IMR-90 (cell line): ENCODE measurements at regions not wholly inside any gene's neighbourhood (a gene's known extent, or its start where the extent isn't known, plus 50 kb on each side); places are given as distances from the start of the nearest gene placed in this dataset.

ENCODE experiments used
- ATAC-seq: fragments of 200-7000 bp; cut with Tn5 transposase; 2 replicates; pipeline ENCODE4 v1.9.1; 2020; ENCODE audit warnings: low read depth, mild to moderate bottlenecking, moderate library complexity
- BruUV-seq: library from RNA; stranded (reverse); fragments of 400-500 nt; replicated peaks from 2 replicates; lab custom pipeline; 2021; lab: Mats Ljungman, UMichigan
- CTCF ChIA-PET: fragments of 300-600 bp; formaldehyde crosslinking; extraction: SDS; loops from one replicate; lab custom pipeline; 2021; ENCODE audit warnings: antibody characterized with exemption; lab: Yijun Ruan, JAX
- POLR2A ChIA-PET: fragments of 300-600 bp; sonication (Branson Sonifier 250); formaldehyde crosslinking; loops from one replicate; lab custom pipeline; 2022; ENCODE audit warnings: antibody characterized with exemption; ENCODE audit not compliant: unreplicated experiment; lab: Charles Lee
- DNase-seq: peaks from one replicate; pipeline ENCODE4 v3.0.0; 2013
- H2AFZ ChIP-seq: replicated peaks from 2 replicates; pipeline ENCODE3; 2013; ENCODE audit warnings: low read length, mild to moderate bottlenecking; ENCODE audit not compliant: poor library complexity
- H2AK5ac ChIP-seq: 2 replicates; pipeline ENCODE4 v1.6.1; 2013; ENCODE audit warnings: low read depth, low read length, inconsistent platforms
- H2AK9ac ChIP-seq: replicated peaks from 2 replicates; pipeline ENCODE3; 2013; ENCODE audit warnings: mild to moderate bottlenecking, low read depth, low read length, moderate library complexity; ENCODE audit not compliant: poor library complexity
- H2BK120ac ChIP-seq: 2 replicates; pipeline ENCODE4 v1.6.1; 2013; ENCODE audit warnings: low read depth, low read length, inconsistent platforms
- H2BK15ac ChIP-seq: 3 replicates; pipeline ENCODE4 v1.6.1; 2013; ENCODE audit warnings: low read depth, low read length, inconsistent platforms
- H2BK20ac ChIP-seq: 2 replicates; pipeline ENCODE4 v1.6.1; 2013; ENCODE audit warnings: low read depth, mild to moderate bottlenecking, inconsistent platforms, low read length, moderate library complexity
- H2BK5ac ChIP-seq: 2 replicates; pipeline ENCODE4 v1.6.1; 2013; ENCODE audit warnings: mild to moderate bottlenecking, low read depth, low read length, inconsistent platforms; ENCODE audit not compliant: poor library complexity, severe bottlenecking
- H3K14ac ChIP-seq: replicated peaks from 2 replicates; pipeline ENCODE4 v1.6.1; 2013; ENCODE audit warnings: low read depth, low read length, inconsistent platforms
- H3K18ac ChIP-seq: 2 replicates; pipeline ENCODE4 v1.6.1; 2013; ENCODE audit warnings: low read depth, low read length, control low read depth
- H3K23ac ChIP-seq: 2 replicates; pipeline ENCODE4 v1.6.1; 2013; ENCODE audit warnings: low read depth, low read length, inconsistent platforms
- H3K27ac ChIP-seq: 2 replicates; pipeline ENCODE4 v1.5.1; 2013; ENCODE audit warnings: mild to moderate bottlenecking, control low read depth, low read length; ENCODE audit not compliant: insufficient read depth
- H3K27me3 ChIP-seq: 2 replicates; pipeline ENCODE4 v1.6.1; 2013; ENCODE audit warnings: low read length; ENCODE audit not compliant: control insufficient read depth, insufficient read depth
- H3K36me3 ChIP-seq: 2 replicates; pipeline ENCODE4 v1.6.1; 2013; ENCODE audit warnings: low read length, mixed read lengths; ENCODE audit not compliant: control insufficient read depth, insufficient read depth
- H3K4ac ChIP-seq: 2 replicates; pipeline ENCODE4 v1.6.1; 2013; ENCODE audit warnings: low read depth, low read length, inconsistent platforms
- H3K4me1 ChIP-seq: 2 replicates; pipeline ENCODE4 v1.6.1; 2013; ENCODE audit warnings: low read length, mixed read lengths; ENCODE audit not compliant: control insufficient read depth, insufficient read depth
- H3K4me2 ChIP-seq: 2 replicates; pipeline ENCODE4 v1.6.1; 2013; ENCODE audit warnings: low read depth, mild to moderate bottlenecking, control low read depth, low read length, moderate library complexity
- H3K4me3 ChIP-seq: 2 replicates; pipeline ENCODE4 v1.5.1; 2013; ENCODE audit warnings: low read depth, mild to moderate bottlenecking, control low read depth, low read length, moderate library complexity; ENCODE audit not compliant: insufficient read depth
- H3K56ac ChIP-seq: 2 replicates; pipeline ENCODE4 v1.6.1; 2013; ENCODE audit warnings: low read length, inconsistent platforms; ENCODE audit not compliant: insufficient read depth; ENCODE audit errors: extremely low read depth
- H3K79me1 ChIP-seq, 2 experiments: 2 replicates each; pipeline ENCODE4 v1.6.1; 2013; ENCODE audit warnings: low read length in 2 of 2, inconsistent platforms in 1 of 2, low read depth in 1 of 2
- H3K9ac ChIP-seq: 2 replicates; pipeline ENCODE4 v1.6.1; 2013; ENCODE audit warnings: low read depth, low read length, control low read depth
- H3K9me1 ChIP-seq: 2 replicates; pipeline ENCODE4 v1.6.1; 2013; ENCODE audit warnings: low read length, inconsistent platforms; ENCODE audit not compliant: insufficient read depth
- H3K9me3 ChIP-seq: 2 replicates; pipeline ENCODE4 v1.6.1; 2013; ENCODE audit warnings: low read length; ENCODE audit not compliant: control insufficient read depth, insufficient read depth
- H4K20me1 ChIP-seq: 2 replicates; pipeline ENCODE4 v1.6.1; 2013; ENCODE audit warnings: low read length, inconsistent platforms; ENCODE audit not compliant: insufficient read depth
- H4K5ac ChIP-seq: 2 replicates; pipeline ENCODE4 v1.6.1; 2013; ENCODE audit warnings: mild to moderate bottlenecking, low read depth, low read length, control low read depth
- H4K8ac ChIP-seq, 2 experiments: 2 replicates each; pipeline ENCODE4 v1.6.1; 2013; ENCODE audit warnings: low read depth in 2 of 2, low read length in 2 of 2, control low read depth in 1 of 2, inconsistent platforms in 1 of 2
- H4K91ac ChIP-seq: 2 replicates; pipeline ENCODE4 v1.6.1; 2013; ENCODE audit warnings: low read depth, low read length, inconsistent platforms; ENCODE audit not compliant: insufficient read depth
- BHLHE40 ChIP-seq: fragments of 150-350 bp; IDR thresholded peaks from 2 replicates; pipeline ENCODE4 v1.6.1; 2016; ENCODE audit warnings: mild to moderate bottlenecking, low read depth, low read length
- CEBPB ChIP-seq: IDR thresholded peaks from 2 replicates; pipeline ENCODE4 v1.6.1; 2012; ENCODE audit warnings: low read depth, low read length, improper control_type of control experiment
- CHD1 ChIP-seq: IDR thresholded peaks from 2 replicates; pipeline ENCODE4 v1.6.1; 2012; ENCODE audit warnings: low read depth, low read length, improper control_type of control experiment
- FOS ChIP-seq: fragments of 150-350 bp; IDR thresholded peaks from 2 replicates; pipeline ENCODE4 v1.6.1; 2016; ENCODE audit warnings: low read depth, low read length
- MAFK ChIP-seq: IDR thresholded peaks from 2 replicates; pipeline ENCODE4 v1.6.1; 2012; ENCODE audit warnings: low read depth, low read length, improper control_type of control experiment
- MAZ ChIP-seq: IDR thresholded peaks from 2 replicates; pipeline ENCODE4 v1.6.1; 2012; ENCODE audit warnings: low read depth, mild to moderate bottlenecking, low read length, improper control_type of control experiment, moderate library complexity, borderline replicate concordance
- MXI1 ChIP-seq: IDR thresholded peaks from 2 replicates; pipeline ENCODE4 v1.6.1; 2012; ENCODE audit warnings: low read depth, mild to moderate bottlenecking, low read length, moderate library complexity, borderline replicate concordance
- NFE2L2 ChIP-seq: fragments of 150-350 bp; IDR thresholded peaks from 2 replicates; pipeline ENCODE4 v1.6.1; 2016; ENCODE audit warnings: low read depth, mild to moderate bottlenecking, low read length
- POLR2A ChIP-seq: IDR thresholded peaks from 2 replicates; pipeline ENCODE4 v1.6.1; 2012; ENCODE audit warnings: mild to moderate bottlenecking, low read depth, low read length
- RCOR1 ChIP-seq: IDR thresholded peaks from 2 replicates; pipeline ENCODE4 v1.6.1; 2012; ENCODE audit warnings: mild to moderate bottlenecking, low read length, improper control_type of control experiment; ENCODE audit not compliant: insufficient replicate concordance
- RFX5 ChIP-seq: IDR thresholded peaks from 2 replicates; pipeline ENCODE4 v1.8.0; 2012; ENCODE audit warnings: low read depth, mild to moderate bottlenecking, low read length, moderate library complexity
- SMC3 ChIP-seq: fragments of 150-350 bp; IDR thresholded peaks from 2 replicates; pipeline ENCODE4 v1.6.1; 2016; ENCODE audit warnings: low read depth, mild to moderate bottlenecking, antibody characterized with exemption, low read length, moderate library complexity
- WGBS, 2 experiments: methylation state at CpG; one replicate each; pipeline versions ENCODE4 v1.1.5 to v1.1.7; 2013; ENCODE audit warnings: missing lambda C conversion rate in 2 of 2; ENCODE audit not compliant: insufficient read length in 1 of 2; ENCODE audit errors: extremely low coverage in 2 of 2; 5-methylcytosine and 5-hydroxymethylcytosine counted together
- dilution Hi-C: fragments of 300-500 bp; cut with HindIII; formaldehyde crosslinking; loops from one replicate; pipeline ENCODE4 v1.14.3; 2018; ENCODE audit warnings: low sequenced_read_pairs; ENCODE audit not compliant: unreplicated experiment
- in situ Hi-C: fragments of 300-500 bp; cut with MboI; formaldehyde crosslinking; loops from 3 replicates; pipeline ENCODE4 v1.14.3; 2019; ENCODE audit warnings: low sequenced_read_pairs, inconsistent platforms, mixed read lengths
- intact Hi-C: fragments of 100-400 bp; cut with micrococcal nuclease; formaldehyde crosslinking; loops from 2 replicates; pipeline ENCODE4 v1.10.0; 2022
- TF ChIP-seq, protein P1 (sequence below): fragments of 150-350 bp; IDR thresholded peaks from 2 replicates; pipeline ENCODE4 v1.6.1; 2016; ENCODE audit warnings: low read depth, mild to moderate bottlenecking, low read length, moderate library complexity, borderline replicate concordance
- TF ChIP-seq, protein P2 (sequence below): conservative IDR thresholded peaks from 2 replicates; pipeline ENCODE4 v1.5.1; 2012; ENCODE audit warnings: mild to moderate bottlenecking, low read depth, low read length, improper control_type of control experiment
- TF ChIP-seq, protein P3 (sequence below): fragments of 150-350 bp; IDR thresholded peaks from 2 replicates; pipeline ENCODE4 v1.6.1; 2017; ENCODE audit warnings: mild to moderate bottlenecking, antibody characterized with exemption, low read length, low read depth

GRCh38 chr2:34308140-34308539, 709.0 kb upstream of the FAM98A start:
- intact Hi-C loops = no loop called here
- H3K18ac ChIP-seq = no peak overlapping the region
- ChIA-PET POLR2A (no interaction called here), CTCF (no interaction called here)
- H4K5ac ChIP-seq = no peak overlapping the region
- H3K27ac ChIP-seq = no peak overlapping the region
- no peaks in the 10 kb centered on the region for H3K27me3 ChIP-seq
- no peak overlapping the region for H2BK20ac ChIP-seq
- H3K4me1 ChIP-seq = no peaks in the 10 kb centered on the region
- peaks cover 2% of the 10 kb centered on the region; the same call in 1 of the 2 replicates for H3K9me3 ChIP-seq
- H2BK120ac ChIP-seq = no peak overlapping the region
- H2AK9ac ChIP-seq = no peak overlapping the region
- no peak overlapping the region for H3K4me3 ChIP-seq
- H3K23ac ChIP-seq = no peak overlapping the region
- no peak for TF ChIP-seq RFX5
- no peak for TF ChIP-seq NFE2L2
- no peak for TF ChIP-seq POLR2A
- no peak for TF ChIP-seq RCOR1
- TF ChIP-seq FOS = no peak
- no peak for TF ChIP-seq MAFK
- TF ChIP-seq, protein P1, sequence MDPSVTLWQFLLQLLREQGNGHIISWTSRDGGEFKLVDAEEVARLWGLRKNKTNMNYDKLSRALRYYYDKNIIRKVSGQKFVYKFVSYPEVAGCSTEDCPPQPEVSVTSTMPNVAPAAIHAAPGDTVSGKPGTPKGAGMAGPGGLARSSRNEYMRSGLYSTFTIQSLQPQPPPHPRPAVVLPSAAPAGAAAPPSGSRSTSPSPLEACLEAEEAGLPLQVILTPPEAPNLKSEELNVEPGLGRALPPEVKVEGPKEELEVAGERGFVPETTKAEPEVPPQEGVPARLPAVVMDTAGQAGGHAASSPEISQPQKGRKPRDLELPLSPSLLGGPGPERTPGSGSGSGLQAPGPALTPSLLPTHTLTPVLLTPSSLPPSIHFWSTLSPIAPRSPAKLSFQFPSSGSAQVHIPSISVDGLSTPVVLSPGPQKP = no peak
- no peak for TF ChIP-seq CEBPB
- no peak for TF ChIP-seq CHD1
- TF ChIP-seq, protein P2, sequence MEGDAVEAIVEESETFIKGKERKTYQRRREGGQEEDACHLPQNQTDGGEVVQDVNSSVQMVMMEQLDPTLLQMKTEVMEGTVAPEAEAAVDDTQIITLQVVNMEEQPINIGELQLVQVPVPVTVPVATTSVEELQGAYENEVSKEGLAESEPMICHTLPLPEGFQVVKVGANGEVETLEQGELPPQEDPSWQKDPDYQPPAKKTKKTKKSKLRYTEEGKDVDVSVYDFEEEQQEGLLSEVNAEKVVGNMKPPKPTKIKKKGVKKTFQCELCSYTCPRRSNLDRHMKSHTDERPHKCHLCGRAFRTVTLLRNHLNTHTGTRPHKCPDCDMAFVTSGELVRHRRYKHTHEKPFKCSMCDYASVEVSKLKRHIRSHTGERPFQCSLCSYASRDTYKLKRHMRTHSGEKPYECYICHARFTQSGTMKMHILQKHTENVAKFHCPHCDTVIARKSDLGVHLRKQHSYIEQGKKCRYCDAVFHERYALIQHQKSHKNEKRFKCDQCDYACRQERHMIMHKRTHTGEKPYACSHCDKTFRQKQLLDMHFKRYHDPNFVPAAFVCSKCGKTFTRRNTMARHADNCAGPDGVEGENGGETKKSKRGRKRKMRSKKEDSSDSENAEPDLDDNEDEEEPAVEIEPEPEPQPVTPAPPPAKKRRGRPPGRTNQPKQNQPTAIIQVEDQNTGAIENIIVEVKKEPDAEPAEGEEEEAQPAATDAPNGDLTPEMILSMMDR = no peak
- TF ChIP-seq MAZ = no peak
- no peak for TF ChIP-seq MXI1
- TF ChIP-seq, protein P3, sequence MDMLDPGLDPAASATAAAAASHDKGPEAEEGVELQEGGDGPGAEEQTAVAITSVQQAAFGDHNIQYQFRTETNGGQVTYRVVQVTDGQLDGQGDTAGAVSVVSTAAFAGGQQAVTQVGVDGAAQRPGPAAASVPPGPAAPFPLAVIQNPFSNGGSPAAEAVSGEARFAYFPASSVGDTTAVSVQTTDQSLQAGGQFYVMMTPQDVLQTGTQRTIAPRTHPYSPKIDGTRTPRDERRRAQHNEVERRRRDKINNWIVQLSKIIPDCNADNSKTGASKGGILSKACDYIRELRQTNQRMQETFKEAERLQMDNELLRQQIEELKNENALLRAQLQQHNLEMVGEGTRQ = no peak
- no peak for TF ChIP-seq BHLHE40
- TF ChIP-seq SMC3 = no peak
- H3K9ac ChIP-seq = no peak overlapping the region
- H2BK5ac ChIP-seq = no peak overlapping the region
- H2BK15ac ChIP-seq = no peak overlapping the region
- no TSS peak for BruUV-seq
- no peak overlapping the region for H3K4ac ChIP-seq
- H2AFZ ChIP-seq = no peak overlapping the region
- DNase-seq (no peak), ATAC-seq (no peak)
- H4K20me1 ChIP-seq = no peaks in the 10 kb centered on the region
- H3K9me1 ChIP-seq = no peaks in the 10 kb centered on the region
- no peak overlapping the region for H3K14ac ChIP-seq
- H2AK5ac ChIP-seq = no peak overlapping the region
- in situ Hi-C loops = no loop called here
- no peak overlapping the region for H4K8ac ChIP-seq
- H3K79me1 ChIP-seq = no peaks in the 10 kb centered on the region
- 100% methylated on average over 1 of the region's 2 CpGs; no CpG with 5 or more reads in 1 of the 2 experiments for WGBS, 2 experiments
- no peaks in the 10 kb centered on the region for H3K36me3 ChIP-seq
- no peak overlapping the region for H3K4me2 ChIP-seq
- dilution Hi-C loops = no loop called here
- no peak overlapping the region for H3K56ac ChIP-seq
- no peak overlapping the region for H4K91ac ChIP-seq
